ENCODE measurements at regions not wholly inside any gene's neighbourhood (a gene's known extent, or its start where the extent isn't known, plus 50 kb on each side); places are given as distances from the start of the nearest gene placed in this dataset.

DNA sequence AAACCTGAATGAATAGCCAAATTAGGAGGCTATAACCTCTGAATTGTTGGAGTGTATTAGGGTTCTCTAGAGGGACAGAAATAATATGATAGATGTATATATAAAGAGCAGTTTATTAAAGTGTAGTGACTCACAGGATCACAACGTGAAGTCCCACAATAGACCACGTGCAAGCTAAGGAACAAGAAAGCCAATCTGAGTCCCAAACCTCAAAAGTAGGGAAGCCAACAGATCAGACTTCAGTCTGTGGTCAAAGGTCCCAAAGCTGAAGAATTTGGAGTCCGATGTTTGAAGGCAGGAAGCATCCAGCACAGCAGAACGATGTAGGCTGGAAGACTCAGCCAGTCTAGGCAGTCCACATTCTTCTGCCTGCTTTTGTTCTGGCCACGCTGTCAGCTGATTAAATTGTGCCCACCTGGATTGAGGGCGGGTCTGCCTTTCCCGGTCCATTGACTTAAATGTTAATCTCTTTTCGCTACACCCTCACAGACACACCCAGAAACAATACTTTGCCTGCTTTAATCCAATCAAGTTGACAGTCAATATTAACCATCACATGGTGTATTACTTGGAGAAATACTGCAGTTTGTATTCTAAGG lies 550.6 kb downstream of the CDH10 start:
- TF ChIP-seq POLR2A (IDR thresholded peaks at IDR 0.05): no peak
- TF ChIP-seq CTCF (IDR thresholded peaks at IDR 0.05): no peak
